GM21360 (cell line): ENCODE measurements at regions not wholly inside any gene's neighbourhood (a gene's known extent, or its start where the extent isn't known, plus 50 kb on each side); places are given as distances from the start of the nearest gene placed in this dataset.
"Not testable (repeated sequence)": the region's sequence is repeated elsewhere in the genome, so short reads cannot be mapped to it uniquely, and the experiment has no call there.

Experiments used
- ATAC-seq: cut with Tn5 transposase; IDR thresholded peaks from one replicate; pipeline ENCODE4 v1.9.1; 2021; ENCODE audit warnings: mild to moderate bottlenecking, moderate library complexity; ENCODE audit not compliant: unreplicated experiment

- ATAC-seq: no peak
Observed at GRCh38 chr10:25851548-25851947, 82.5 kb upstream of the MYO3A start.

- ATAC-seq: no peak
Observed at GRCh38 chr10:25852364-25852941, 81.6 kb upstream of the MYO3A start.

GRCh38 chr10:25858076-25858475 is 76.0 kb upstream of the MYO3A start:
- no peak for ATAC-seq

GRCh38 chr10:25865267-25865666 is 68.8 kb upstream of the MYO3A start:
- ATAC-seq: no peak

- ATAC-seq: no peak
Observed at GRCh38 chr10:25867321-25867720, 66.7 kb upstream of the MYO3A start.

- ATAC-seq: no peak
Observed at GRCh38 chr10:25869067-25869591, 64.9 kb upstream of the MYO3A start.

- ATAC-seq: no peak
Observed at GRCh38 chr10:25869609-25870008, 64.4 kb upstream of the MYO3A start.

GRCh38 chr10:25874402-25874801 is 59.6 kb upstream of the MYO3A start:
- not testable (repeated sequence) for ATAC-seq

- ATAC-seq: peak; percentile 96
Observed at GRCh38 chr10:25875556-25876165, 58.4 kb upstream of the MYO3A start.

- ATAC-seq: no peak
Observed at GRCh38 chr10:25877296-25877695, 56.7 kb upstream of the MYO3A start.
